LoVo (cell line): ENCODE measurements at regions not wholly inside any gene's neighbourhood (a gene's known extent, or its start where the extent isn't known, plus 50 kb on each side); places are given as distances from the start of the nearest gene placed in this dataset.

Experiments
- DNase-seq: peaks from one replicate; pipeline ENCODE4 v3.0.0-alpha.2; 2016; ENCODE audit warnings: low spot score

DNA sequence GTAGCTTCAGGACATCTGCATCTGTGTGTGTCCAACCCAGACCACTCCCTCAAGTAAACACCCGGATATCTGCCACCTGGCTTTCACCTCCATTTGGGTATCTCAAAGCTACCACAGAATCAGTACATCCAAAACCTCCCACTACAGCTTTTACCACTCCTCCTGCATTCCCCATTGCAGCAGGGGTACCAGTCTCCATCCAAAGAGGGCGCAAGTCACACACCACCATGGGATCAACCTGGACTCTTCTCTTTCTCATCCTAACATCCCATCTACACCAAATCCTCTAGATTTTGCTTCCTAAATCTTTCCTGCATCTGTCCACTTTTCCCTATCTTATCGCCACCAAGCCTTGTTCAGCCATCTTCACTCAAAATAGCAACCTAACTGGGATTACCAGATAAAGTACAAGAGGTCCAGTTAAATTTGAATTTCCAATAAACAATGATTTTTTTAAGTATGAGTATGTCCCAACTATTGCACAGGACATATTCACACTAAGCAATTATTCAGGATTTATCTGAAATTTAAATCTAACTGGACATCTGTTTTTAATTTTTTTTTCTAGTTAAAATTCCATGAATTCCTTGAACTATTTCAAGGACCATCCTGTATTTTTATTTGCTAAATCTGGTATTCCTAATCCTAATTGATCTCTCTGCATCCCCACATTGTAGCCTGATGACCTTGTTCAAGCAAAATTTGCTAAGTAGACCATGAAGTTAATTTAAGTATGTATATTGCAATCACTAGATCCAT, 164.3 kb upstream of the MLN start:
- no peak for DNase-seq

- DNase-seq, result no peak
Measured at GRCh38 chr6:33967265-33967767, 163.5 kb upstream of the MLN start.

DNA sequence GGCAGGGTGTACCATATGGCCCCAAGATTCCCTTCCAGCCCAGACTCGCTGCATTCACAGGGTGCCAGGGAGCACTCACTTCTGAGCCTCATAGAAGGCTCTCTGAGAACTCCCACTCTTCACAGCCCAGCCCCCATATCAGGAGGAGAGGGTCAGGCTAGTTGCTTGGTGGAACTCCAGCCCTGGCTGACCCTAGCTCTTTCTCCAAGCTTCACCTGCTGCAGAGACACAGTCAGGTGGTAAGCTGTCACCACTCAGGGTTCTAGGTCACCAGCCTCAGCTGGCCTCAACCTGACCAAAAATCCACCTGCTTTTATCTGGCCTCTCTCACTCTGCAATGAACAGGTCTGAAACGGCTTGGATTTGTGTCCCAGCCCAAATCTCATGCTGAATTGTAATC, 162.7 kb upstream of the MLN start:
- no peak for DNase-seq

- no peak for DNase-seq
Measured at GRCh38 chr6:33965766-33966165, 162.0 kb upstream of the MLN start.

DNA sequence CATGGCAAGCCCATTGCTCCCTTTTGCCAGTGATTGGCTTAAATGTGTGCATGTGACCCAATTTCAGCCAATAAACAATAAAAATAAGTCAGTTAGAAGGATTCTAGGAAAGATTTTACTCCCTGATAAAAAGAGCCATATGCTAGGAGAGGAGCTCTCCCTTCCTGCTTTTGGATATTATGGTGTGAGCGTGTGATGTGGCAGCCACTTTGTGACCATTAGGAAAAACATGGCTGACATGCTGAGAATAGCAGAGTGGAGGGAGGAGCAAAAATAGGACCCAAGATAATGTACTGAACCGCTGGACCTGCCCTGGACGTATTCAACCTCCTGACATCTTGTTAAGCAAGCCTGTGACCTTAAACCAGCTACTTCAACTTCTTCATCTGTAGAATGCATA, 160.6 kb upstream of the MLN start:
- DNase-seq, result no peak

DNA sequence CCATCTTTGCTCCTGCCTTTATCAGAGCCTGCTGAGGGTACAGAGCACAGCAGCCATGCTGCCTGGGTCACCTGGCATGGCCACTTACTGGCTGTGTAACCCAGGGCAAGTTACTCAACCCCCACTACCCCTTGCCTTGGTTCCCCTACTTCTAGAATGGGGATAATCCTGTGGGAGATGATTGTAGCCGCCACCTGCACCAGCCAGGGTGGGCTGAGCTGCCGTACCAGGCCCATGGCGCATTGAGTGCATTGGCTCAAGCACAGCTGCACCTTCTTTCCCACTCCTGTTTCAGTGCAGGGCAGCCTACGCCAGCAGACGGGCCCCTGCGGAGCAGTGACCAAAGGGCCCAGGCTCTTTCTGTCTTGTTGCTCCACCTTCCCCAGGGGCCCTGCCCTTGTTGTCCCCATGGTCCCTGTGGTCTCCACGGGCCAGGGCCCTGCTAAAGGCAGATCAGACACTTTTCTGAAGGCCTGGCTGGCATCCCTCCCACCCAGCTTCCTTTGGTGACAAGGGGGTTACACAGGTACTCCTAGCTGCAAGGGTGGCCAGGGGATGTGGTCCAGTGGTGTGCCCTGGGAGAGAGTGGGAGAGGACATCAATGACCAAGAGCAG, 159.4 kb upstream of the MLN start:
- DNase-seq, result no peak

DNA sequence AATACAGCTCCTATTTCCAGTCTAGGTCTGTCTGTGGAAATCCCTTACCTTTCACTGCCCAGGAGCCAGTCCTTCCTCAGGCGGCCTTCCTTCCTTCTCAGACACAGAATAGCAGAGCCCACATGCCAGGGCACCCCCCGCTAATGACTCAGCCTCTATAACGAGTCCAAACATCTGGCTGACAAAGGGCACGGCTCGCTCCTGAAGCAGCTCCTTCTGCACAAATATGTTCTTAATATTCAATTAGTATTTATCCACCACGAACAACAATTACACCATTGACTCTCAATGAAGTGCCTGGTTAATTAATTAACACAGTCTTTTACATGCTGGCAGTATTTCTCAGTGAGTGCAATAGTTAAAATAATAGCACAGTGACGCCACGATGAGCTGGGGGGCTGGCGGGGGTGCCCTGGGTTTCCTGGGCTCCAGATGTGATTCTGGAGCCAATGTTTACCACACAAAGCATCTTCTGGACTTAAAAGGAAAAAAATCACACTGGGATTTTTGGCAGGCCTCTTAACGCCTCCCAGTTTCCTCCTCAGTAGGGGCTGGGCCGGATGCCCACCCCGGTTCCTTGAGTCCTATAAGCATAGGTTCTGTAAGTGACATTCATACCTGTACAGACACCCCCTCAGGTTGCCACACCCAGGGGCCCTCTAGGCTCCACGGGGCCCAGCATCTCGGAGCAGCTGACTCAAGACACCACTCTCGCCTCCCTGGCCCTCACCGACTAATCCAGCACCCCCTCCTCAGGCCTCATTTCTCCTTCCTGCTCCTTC, 158.6 kb upstream of the MLN start:
- no peak for DNase-seq

DNA sequence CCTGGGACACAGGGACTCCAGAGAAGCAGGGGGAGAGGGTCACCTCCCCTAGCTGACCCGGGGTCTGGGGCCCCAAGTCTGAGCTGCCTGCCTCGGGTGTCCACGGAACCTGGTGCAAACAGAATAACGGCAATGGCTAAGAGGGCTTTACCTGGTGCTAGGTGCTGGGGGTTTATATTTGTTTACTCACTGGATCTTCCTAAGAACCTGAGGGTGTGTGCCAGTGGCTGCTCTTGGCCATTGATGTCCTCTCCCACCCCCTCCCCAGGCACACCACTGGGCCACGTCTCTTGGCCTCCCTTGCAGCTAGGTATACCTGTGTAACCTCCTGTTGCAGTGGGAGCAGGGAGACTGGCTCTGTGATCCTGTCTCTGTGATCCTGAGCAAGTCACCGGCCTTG, 157.9 kb upstream of the MLN start:
- DNase-seq, result no peak

GRCh38 chr6:33960345-33961313, 156.8 kb upstream of the MLN start:
- no peak for DNase-seq

DNA sequence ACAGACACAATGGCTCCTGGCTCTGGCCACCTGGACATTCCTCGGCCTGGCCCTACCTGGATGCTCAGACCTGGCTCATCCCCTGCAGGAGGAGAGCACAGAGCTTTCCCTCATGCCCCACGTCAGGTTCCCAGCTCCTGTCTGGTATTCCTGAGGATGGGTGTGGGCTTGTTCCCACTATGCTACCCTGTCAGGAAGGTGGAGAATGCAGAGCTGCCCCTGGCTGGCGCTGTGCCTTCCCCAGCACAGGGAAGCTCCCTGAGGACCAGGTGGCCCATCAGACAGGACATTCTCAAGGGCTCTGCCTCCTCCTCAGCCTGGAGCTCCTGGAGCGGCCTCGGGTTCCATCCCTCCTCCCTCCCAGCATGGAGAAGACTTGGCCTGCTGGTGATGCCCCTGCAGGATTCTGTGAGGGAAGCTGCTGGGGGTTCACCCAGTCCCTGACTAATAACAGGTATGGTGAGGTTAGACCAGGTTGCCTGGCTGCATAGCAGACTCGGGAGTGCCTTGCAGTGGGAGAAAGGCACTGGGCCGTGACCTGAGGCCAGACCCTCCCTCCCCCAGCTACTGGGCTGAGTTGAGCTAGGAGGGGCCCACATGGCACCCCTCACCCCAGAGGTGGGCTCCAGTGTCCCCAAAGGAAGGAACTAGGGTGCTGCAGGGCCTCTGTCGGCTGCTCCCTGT, 156.0 kb upstream of the MLN start:
- DNase-seq, result no peak

GRCh38 chr6:33959329-33959651, 155.5 kb upstream of the MLN start:
- no peak for DNase-seq

DNA sequence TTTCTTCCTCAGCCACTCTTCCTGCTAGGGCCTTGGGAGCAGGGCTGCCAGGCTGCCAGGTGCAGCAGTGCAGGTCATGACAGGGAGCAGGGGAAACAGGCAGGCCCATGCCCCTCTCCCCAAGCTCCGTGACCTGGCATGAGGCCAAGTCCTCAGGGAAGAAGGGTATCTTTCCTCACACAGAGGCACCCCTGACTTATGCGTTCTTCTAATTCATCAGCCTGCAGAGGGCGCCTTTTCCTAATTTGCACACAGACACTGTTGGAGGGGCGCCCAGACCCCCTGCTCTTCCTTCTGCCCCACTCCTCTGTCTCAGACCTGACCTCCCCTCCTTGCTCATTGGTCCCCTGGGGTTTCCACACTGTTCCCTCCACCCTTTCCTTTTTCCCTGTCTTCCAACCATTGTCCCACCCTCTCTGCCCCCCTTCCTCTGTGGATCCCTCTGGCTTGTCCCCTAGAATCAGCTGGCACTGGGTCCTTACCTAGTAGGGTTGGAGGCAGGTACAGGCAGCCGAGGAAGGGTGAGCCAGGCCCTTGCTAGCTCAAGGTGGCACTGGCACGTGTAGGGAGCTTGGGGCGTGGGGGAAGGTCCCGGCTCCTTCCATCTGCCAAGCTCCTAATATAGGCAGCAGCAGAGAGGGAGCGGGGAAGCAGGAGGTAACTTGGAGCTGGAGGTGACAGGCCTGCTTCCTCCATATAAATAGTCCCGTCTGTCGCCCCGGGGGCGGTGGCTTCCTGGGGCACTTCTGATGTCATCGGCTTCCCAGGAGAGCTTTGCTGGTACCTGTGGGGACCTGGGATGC, 154.9 kb upstream of the MLN start:
- no peak for DNase-seq

DNA sequence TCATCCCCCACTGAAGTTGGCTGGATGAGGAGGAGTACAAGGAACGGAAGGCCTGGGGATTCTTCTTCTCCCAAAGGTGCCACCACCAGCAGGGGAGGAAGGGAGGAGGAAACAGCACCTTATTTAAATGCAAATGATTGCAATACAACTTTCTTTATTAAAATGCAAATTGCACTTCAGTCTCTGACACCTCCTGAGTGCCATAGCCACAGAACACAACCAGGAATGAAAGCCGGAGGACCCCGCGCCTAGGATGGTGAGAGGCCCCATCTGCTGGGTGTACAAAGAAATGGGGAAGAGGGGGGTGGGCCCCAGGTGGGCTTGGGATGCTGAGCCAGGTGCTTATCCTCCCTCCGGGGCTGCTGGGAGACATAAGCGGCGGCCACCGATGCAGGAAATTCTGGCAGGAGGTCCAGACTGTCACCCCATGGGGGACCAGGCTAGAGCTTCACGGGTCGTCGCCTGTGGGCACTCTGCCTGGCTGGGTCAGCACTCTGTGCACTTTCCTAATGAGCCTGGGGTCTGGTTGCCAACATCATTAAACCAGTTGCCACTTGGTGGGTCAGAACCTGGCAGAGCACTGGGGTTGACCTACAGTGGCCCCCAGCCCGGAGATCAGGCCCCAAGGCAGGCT, 154.2 kb upstream of the MLN start:
- DNase-seq, result no peak

DNA sequence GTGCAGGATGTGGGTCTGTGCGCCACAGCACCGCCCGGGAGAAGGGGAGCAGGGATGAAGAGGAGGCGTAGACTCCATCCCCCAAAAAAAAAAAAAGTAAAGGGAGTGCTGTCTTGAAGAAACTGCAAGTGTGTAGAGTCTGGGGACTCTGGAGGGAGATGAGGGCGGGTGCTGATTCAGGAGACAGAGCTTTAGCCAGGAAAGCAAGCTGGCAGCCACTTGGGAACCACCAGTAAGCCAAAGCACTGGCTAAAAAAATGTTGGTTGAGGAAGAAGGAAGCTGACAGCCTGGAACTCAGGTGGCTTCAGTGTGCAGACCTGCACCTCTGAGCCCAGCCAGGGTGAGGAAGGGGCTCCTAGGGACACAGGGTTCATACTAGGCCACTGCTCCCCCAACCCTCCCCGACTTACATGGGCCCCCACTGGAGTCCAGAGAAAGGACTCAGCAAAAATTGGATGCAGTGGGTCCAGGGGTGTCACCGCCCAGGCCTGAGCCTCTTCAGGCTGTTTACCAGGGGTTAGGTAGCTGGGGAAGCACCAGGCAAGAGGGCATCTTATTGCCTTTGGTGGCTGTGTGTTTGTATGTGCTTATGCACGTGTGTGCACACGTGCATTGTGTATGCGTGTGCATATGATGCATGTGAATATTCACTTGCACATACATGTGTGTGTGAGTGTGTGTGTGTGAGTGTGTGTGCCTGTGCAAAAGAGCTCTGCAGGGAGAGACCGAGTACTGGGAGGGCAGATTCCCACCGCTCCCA, 153.5 kb upstream of the MLN start:
- DNase-seq, result no peak

DNA sequence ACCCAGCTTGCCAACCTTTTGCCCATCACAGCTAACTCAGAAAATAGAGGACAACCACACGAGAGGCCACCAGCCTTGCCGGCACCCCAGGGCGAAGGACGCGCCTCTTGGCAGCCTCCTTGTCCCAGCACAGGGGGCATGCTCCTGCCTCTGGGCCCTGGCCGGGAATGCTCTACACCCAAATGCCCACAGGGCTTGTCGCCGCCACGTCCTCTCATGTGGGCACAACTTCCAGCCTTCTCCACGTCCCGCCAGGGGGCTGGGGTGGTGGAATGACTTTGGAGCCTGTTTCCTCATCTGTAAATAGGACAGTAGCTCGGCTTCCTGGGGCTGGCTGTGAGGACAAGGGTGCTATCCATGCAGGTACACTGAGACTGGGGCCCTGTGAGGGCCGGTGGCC, 152.4 kb upstream of the MLN start:
- no peak for DNase-seq

- no peak for DNase-seq
Measured at GRCh38 chr6:33955566-33955965, 151.8 kb upstream of the MLN start.

DNA sequence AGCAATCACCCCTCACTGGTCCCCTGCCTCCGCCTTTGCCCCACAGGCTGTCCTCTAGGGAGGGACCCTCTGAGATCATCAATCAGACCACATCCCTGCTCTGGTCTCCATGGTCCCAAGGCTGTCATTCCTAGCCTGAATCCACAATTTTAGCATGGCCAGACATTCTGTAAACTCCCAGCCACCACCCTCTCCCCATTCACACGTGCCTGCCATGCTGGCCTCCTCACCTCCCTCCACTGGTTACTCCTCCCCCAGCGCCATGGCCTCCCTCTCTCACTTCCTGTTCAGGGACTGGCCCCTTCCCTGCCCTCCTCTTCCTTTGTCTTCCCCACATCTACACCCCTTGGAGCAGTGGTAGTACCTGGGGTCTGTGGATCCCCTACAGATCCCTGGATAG, 150.7 kb upstream of the MLN start:
- DNase-seq, result no peak

DNA sequence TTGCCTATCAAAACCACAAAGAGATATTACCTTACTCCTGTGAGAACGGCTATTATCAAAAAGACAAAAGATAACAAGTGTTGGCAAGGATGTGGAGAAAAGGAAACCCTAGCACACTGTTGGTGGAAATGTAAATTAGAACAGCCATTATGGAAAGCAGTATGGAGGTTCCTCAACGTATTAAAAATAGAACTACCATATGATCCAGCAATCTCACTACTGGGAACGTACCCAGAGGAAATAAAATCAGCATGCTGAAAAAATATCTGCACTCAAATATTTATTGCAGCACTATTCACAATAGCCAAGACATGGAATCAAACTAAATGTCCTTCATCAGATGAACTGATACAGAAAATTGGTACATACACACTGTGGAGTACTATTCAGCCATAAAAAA, 149.4 kb upstream of the MLN start:
- no peak for DNase-seq

DNA sequence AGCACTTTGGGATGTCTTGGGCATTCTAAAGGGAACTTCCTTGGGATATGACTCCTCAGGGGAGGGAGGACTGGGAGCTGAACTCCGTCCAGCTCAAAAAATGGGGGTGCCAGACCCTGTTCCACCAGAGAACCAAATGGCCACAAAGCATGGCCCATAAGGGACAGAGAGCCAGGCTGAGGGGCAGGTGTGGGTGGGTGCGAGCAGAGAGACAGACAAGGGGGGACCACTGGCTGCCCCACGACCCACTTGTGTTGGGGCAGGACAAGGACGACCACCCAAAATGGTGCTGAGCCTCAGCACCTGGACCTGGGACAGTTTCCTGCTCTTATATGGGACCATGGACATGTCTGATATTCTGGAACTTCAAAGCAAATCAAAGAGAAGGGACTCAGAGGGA, 148.2 kb upstream of the MLN start:
- no peak for DNase-seq
